ENCODE measurements at regions not wholly inside any gene's neighbourhood (a gene's known extent, or its start where the extent isn't known, plus 50 kb on each side); places are given as distances from the start of the nearest gene placed in this dataset.

DNA sequence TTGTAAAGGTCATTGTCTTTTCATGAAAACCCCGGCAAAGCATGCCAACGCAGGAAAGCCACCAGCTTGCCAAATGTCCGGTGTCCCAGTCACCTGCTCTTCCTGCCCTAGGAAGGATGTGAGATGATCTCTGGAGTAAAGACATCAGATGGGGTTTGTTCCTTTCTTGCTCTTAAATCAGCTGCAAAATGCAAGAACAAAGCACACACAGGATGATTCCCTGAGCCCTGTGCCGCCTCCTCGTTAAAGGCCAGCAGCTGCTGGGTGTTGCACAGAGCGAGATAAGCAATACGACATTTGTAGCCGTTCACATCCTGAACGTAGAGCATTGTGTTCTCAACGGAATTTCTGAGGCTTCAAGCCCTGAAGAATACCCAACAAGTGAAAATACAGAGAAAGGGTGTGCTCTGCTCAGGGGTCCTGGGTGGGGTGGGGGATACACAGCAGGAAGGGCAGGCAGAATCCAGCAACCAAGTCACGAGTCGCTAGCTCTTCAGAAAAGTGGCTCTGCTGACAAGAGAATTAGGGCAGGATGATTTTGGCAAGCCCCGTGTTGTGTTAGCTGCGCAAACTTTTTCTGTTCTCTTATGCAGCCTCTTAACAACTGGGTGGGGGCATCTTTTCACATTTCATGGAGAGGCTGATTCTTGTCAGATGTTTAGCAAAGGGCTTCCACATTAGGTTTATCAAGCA is 229.2 kb upstream of the MAP3K1 start:
- DNase-seq = no peak

DNA sequence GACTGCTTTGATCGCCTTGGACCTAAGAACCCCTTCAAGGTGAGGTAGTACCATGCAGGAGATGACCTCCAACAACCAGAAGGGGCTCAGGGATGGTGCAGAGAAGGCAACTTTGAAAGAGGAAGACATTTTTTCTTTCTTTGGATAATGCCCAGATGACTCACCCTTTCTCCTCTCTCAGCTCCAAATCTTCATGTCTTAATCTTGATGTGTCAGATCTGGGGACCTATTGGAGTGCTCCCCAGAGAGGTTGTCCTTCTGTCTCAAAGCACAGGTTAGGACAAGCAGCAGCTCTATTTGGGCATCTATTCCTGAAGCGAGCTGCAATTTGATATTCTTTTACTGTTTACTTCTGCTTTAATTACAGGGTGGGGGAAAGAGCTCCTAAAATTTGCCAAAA is 229.9 kb upstream of the MAP3K1 start:
- DNase-seq = no peak

DNA sequence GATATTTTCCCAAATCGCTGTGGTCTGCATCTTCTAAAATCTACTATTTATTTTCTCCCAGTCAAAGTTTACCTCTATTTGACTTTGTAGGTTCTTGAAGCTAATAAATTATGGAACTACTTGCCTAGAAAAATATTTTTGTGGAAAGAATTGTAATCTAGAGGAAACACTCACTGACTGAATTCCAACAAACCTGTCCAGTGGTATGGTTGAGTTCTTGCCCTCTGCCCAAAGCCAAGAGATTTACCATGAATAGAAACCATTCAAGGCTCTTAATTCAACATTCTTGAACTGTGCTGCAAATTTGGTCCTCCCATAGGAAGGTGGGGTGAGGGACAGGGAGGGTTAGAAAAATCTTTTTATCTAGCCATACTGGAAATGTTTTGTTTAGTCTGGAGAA is 233.9 kb upstream of the MAP3K1 start:
- DNase-seq = no peak

DNA sequence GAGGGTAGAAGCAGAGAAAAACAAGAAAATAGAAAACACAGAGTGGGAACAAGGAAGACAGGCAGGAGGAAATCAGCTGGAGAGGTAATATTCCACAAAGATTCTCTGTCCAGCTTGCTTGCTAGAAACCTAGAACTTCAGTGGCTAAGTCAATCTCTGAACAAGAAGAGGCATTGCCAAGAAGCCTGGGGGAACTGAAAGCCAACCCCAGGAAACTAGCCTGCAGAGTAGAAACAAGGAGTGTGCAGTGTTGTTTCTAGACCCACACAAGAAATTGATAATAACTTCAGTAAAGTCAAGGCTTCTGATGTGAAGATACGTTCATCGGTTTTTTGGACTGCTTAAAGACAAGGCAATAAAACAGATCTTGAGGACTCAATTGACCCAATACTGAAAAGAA is 234.5 kb upstream of the MAP3K1 start:
- DNase-seq = no peak

DNA sequence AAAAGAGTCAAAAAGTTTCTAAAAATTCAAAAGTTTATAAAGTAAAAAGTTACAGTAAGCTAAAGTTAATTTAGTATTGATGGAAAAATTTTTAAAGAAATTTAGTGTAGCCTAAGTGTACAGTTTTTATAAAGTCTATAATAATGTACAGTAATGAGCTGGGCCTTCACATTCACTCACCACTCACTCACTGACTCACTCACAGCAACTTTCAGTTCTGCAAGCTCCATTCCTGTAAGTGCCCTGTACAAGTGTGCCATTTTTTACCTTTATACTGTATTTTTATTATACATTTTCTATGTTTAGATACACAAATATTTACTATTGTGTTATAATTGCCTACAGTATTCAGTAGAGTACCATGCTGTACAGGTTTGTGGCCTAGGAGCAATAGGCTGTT is 239.5 kb upstream of the MAP3K1 start:
- DNase-seq = no peak

DNA sequence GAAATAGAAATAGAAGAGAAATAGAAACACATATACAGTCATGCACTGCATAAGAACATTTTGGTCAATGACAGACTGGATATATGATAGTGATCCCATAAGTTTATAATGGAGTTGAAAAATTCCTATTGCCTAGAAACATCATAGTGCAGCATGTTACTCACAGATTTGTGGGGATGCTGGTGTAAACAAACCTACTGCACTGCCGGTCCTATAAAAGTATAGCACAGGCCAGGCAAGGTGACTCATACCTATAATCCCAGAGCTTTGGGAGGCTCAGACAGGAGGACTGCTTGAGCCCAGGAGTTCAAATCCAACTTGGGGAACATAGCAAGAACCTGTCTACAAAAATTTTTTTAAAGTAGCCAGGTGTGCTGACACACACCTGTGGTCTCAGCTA is 240.6 kb upstream of the MAP3K1 start:
- DNase-seq = no peak

DNA sequence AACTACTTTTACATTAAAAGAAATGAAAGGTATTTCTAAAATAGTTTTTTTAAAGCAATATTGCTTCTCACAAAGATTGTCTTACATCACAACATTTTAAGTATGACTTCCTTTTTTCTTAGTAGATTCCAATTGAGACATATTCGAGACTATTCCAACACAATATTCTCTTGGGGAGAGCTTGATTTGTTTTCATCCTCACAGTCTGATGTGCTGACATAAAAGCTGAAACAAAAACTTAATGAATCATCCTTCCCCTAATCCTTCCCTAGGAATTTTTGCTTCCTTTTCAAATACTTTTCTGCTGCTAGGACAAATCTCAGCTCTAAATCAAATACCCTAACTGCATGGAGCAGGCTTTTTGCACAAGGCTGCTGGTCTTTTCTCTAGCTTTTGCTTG is 245.8 kb upstream of the MAP3K1 start:
- DNase-seq = no peak

DNA sequence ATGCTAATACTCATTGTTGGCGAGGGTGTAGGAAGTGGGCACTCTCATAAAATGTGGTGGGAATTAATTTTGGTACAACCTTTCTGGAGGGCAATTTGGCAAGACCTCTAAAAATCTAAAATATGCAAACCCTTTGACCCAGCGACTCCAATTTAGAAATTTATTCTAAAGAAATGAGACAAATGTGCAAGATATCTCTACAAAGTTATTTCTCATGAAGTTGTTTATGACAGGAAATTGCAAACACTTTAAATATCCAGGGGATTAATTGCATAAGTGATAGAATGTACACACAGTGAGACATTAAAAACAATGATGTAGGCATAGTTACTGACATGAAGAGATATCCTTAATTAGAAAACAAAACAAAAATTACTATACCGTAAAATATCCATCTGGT is 246.3 kb upstream of the MAP3K1 start:
- DNase-seq = no peak

DNA sequence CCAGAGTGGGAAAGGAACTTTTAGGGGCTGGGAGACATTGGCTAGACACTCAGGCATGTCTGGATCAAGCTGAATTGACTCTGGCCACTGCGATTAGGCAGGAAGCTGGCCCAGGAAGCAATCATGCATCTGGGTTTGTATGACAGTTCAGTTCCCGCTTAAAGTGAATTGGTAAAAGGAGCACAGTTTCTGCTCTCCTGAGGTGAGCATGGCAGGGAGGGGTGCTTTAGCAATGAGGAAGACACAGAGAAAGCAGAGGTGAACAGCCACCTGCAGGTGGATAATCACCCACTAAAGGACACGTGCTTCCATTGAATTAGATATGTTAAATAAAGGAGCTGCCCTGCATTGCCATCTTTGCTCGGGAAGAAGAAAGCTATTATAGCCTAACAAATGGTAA is 248.1 kb upstream of the MAP3K1 start:
- DNase-seq = no peak

DNA sequence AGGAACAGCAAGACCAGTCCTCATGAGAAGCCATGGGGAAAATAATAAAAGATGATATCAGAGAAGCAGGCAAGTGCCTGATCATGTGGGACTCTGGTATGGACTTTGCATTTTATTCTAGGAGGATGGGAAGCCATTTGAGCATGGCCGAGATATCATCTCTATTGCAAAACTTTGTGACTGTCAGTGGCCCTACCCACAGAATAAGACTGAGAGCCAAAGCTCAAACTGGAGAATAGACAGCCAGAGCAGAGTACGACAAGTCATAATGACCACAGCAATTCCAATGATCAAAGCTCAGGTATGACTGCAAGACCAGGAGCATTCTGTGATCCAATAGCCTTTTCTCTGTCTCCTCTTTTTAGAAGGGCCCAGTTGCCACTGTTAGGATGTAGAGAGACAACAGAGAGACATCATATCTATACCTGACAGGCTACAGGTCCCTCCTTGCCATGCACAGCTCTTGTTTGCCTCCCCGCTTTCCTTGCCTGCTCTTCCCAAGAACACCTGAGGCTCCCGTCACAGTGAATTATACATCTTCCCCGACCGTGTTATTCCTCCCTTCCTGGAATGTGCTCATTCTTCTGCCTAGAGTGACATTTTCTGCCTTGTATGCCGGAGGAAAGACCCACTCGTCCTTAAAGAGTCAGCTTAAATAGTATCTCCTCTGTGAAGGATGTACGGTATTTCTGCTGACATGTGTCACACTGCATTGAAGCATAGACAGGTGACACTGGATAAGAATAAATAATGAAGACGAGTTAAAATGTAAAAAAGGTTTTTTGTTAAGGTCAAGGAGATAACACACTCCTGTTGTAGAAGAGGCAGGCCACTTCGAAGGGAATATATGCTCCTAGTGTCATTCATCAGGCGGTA is 248.7 kb upstream of the MAP3K1 start:
- DNase-seq = no peak

DNA sequence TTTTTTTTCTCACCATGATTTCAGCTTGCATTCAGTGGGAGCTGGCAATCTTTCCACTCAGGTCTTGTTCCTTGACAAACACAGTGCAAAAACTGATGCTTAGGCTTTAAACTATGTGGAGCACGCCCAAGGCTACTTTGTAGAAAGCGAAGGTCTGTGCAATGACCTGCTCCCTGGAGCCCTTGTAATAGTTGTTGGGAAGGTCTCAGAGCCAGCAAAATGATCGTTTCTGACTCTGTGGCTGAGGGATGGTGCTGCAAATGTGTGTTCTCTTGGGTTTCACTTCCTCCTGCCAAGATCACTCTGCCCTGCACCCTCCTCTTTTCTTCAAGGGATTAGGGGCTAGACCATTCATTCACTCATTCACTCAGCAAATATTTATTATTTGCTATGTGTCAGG is 249.7 kb upstream of the MAP3K1 start:
- no peak for DNase-seq

DNA sequence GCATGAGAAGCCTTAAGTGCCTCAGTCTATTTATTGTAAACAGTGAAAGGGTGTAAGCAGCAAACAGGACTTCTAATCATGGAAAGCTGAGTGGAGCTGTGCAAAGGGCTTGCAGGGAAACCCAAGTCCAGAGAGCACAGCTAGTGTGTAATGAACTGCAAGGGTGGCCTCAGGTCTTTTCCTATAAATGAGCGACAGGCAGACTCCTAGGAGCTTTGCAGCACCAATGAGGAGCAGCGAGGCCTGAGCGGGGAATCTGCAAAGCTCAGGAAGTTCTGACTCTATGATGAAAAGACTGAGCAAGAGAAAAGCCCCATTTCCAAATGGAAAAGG is 250.1 kb upstream of the MAP3K1 start:
- DNase-seq = no peak

DNA sequence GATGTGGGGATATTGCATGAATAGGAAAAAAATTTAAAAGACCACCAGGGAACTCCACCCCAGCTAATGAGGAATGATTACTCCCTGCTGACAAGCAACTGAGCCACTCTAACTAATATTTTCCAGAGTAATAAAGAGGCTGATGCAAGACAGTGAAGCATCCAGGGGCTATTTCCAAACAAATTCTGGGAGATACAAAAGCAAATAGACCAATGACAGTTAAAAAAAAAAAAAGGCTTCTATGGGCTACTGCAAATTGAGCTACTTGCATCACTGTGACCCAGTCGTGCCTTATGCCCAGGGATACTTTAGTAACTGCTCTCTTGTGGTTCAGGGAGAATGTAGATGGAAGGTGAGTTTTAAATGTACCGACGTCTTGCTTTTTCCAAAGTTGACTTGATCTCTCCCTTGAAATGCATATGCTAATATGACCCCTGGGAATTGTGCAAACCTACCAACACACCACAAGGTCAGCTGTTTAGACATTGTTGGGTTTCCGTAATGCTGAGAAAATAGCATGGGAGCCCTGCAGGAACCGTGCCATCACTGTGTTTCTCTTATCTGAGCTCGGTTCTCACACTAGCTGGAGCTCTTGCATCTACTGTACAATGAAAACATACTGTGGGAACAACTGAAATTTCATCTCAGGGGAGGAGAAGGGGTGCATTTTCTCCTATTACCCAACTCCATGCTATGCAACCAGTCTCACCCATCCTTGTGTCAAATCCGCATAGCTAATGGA is 250.6 kb upstream of the MAP3K1 start:
- DNase-seq = no peak

DNA sequence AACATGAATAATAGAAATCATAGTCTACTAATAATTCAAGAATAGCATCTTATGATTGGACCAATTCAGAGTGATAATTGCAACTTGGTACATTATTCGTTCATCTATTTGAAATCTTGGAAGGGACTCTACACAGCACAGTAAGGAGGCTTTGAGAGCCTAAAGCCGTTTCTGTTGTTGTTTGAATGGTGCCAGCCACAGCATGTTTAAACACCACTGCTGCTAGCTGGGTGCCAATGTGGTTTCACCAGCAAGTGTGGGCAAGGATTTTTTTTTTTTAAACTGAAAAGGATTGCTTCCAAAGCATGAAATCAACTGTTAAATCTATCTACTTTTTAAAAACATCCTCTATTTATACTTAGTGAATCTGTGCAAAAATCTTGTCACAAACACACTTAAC is 253.9 kb upstream of the MAP3K1 start:
- DNase-seq = no peak

DNA sequence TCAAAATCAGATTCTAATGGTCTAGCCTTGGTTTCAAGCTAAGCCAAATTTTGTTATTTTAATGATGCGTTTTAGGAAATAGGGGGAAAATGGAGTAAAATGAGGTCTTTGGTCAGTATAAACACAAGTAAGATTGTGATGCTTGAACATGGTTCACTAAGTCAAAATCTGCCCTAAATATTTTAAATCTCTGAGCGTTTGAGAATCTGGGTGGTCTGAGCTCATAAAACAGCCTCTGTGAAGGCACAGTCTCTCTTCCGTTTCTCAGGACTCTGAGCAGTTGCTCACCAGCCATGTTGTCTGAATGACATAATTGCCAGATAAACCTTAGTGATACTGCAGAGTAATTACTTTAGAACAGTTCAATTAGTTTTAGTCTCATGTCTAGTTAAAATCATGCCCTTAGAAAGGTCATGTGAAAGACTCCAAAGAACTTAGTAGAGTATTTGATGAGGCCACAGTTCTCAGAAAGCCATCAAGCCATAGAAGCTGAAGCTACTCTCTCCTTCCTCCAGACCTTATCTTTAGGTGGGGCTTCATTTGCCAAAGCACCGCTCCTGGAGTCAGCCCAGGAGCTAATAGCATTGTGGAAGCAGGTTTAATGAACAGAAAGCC is 257.1 kb upstream of the MAP3K1 start:
- DNase-seq = no peak

DNA sequence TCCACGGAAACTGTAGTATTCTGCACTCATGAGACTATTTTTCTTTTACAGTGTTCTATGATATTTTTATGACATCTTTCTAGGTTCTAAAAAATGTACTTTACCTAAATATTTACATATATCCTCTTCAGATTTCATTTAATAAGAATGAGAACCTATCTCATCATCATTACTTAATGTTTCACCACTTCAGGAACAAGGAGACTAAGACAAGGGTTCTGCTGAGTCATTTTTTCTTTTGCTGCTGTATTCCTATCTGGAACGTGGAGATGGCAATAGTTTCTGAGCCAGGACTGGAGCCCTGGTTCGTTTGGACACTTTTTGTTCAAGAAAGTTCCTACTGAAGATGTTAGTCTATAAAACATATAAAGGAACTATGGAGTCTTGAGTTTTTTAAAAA is 258.2 kb upstream of the MAP3K1 start:
- DNase-seq = no peak

DNA sequence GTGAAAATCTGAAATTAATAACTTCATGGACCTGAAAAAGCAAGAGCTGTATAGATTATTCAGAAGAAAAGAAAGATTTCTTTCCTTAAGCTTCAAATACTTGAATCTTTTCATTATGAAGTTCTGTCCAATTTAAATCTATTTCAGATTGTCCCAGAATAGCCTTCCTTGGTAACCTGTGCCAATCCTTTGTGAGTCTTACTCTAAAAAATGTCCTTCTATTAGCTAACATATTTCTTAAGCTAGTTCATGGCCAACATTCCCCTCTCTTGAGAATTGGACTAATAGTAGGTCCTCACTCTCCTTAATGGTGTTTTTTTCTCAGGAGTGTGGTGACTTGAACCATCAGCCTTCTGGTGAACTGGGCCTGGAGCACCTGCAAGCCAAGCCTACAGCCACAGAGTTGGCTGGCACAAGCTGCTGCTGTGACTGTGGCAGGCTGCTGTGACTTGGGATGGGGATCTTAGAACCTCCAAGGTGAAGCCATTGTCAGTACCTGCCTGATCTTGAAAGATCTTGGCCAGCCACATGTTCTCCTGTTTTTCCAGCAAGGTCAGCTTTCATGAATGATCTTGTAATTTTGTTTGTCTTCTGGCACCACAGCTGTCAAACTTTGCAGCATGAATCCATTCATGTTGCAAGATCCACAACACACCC is 262.6 kb upstream of the MAP3K1 start:
- no peak for DNase-seq

DNA sequence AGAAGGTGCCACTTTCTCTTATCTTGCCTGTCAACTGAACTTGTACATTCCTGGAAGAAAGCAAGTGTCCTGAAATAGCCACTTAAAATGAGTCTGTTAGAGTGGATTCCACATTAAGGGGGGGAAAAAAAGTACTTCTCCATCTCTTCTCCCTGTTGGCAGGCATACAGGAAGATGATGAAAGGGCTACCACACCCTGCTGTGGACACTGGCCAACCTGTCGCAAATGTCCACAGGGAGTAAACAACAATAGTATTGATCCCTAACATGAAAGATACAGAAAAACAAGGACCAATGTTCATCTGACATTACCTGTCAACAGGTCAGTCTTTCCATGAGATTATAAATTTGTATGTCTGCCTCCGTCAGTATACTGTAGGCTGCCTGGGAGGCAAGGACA is 265.1 kb upstream of the MAP3K1 start:
- DNase-seq = no peak

DNA sequence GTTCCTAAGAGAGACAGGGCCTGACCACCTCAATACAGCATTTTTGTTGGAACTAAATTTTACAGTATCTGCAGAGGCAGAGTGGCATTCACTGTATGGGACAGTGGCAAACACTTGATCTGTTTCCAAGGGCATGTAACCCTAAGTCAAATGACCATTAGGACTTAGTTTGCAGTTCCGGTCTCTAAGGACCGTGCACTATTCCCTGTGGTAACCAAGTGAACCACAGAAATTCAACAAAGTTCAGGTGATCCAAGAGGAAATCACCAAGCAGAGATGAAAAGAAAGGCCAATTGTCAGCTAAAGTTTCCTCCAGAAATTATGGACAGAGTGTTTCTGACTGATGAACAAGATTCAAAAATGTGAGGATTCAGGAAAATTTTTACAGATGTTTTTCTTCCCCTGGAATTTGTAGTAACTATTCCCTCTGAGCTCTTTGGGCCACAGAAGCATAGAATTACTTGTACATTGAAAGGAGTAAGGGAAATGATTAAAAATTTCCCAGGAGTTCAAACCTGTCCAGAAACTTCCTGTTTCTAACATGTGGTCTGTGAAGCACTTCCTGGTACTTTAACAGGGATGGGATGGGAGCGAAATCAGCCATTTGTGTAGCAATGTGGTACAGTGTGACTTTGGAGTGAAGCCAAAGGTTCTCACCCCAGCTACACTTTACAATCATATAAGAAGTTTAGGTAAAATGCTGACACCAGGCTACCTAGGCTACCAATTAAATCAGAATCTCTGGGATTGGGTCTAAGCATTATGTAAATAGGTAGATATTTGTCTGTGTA is 266.1 kb upstream of the MAP3K1 start:
- DNase-seq = no peak

DNA sequence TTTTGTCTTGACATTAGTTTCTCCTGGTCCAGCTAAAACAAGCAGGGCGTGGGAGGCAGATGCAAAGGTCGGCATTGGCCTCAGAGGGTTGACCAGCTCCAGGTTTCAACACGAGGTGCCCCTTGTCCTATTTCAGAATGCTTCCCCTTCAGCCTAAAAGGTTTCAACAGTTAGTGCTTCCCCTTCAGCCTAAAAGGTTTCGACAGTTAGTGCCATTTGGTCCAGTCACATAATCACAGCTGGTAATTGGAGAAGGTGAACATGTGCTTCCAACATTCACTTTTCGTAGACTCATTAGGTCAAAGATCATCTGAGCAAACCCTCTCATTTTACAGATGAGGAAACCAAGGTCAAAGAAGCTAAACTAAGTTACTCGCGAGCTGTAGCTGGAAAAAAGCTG is 270.3 kb upstream of the MAP3K1 start:
- no peak for DNase-seq

DNA sequence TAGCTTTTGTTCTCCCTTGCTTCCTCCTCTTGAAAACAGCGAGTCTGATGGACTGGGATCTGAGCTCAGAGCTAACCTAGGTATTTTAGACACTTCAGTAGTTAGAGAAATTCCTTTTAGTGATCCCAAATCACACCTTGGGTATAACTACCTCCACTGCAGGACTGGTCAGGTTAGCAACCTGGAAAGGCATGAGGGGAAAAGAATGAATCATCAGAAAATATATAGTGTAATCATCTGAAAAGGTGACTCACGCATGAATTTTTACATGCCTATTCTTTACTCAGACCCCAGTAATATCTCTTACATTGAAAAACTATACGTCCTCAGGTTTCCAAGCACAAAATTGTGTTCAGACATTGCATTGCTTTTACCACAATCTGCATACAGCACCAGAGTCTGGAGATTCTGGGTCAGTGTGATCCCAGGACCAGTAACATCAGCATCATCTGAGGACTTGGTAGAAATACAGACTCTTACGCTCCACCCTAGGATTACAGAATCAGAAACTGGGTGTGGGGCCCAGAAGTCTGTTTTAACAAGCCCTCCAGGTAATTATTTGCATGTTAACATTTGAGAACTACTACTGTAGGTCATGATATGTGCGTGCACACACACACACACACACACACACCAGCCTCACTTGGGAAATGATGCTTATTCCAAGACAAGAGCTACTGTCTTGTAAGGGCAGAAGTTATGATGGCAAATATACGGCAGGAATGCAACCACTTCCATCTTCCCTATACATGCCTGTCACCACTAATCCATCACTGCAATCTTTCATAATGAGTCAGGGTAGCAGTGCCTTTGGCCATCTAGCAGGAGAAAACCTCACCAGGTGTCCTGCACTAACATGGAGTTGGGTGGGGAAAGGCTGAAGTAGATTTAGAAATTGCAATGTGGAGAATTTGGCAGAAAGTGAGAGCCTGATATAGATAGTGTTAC is 271.6 kb upstream of the MAP3K1 start:
- no peak for DNase-seq
